ENCODE measurements at regions not wholly inside any gene's neighbourhood (a gene's known extent, or its start where the extent isn't known, plus 50 kb on each side); places are given as distances from the start of the nearest gene placed in this dataset.

GRCh38 chr17:79414063-79414792, 196.6 kb downstream of the RBFOX3 start:
- WGBS, 2 experiments (ENCODE audit: insufficient coverage in 2 of 2) = 78% methylated on average over 17 to 19 of the region's 21 CpGs
- Histone ChIP-seq H3K4me1 (ENCODE audit: control insufficient read depth, insufficient read depth, low read length, poor library complexity, severe bottlenecking) (no peaks in the 10 kb centered on the region), H3K27ac (ENCODE audit: low read depth, low read length, severe bottlenecking) (no peak overlapping the region)

GRCh38 chr17:79413611-79414010, 197.2 kb downstream of the RBFOX3 start:
- Histone ChIP-seq H3K9me3 (ENCODE audit: control insufficient read depth, low read length) (no peaks in the 10 kb centered on the region), H3K36me3 (ENCODE audit: control insufficient read depth, insufficient read depth, low read length) (no peaks in the 10 kb centered on the region), H3K4me1 (ENCODE audit: control insufficient read depth, insufficient read depth, low read length, poor library complexity, severe bottlenecking) (no peaks in the 10 kb centered on the region), H3K27ac (ENCODE audit: low read depth, low read length, severe bottlenecking) (no peak overlapping the region), H3K4me3 (ENCODE audit: extremely low read depth, insufficient read depth, low read length, poor library complexity, severe bottlenecking) (no peak overlapping the region)
- 87 to 92% methylated on average over 7 to 9 of the region's 11 CpGs for WGBS, 2 experiments (ENCODE audit: insufficient coverage in 2 of 2)

More at GRCh38 chr17:79414063-79414792, 196.6 kb downstream of the RBFOX3 start:
- Histone ChIP-seq H3K9me3 (ENCODE audit: control insufficient read depth, low read length) (no peaks in the 10 kb centered on the region), H3K36me3 (ENCODE audit: control insufficient read depth, insufficient read depth, low read length) (no peaks in the 10 kb centered on the region), H3K4me3 (ENCODE audit: extremely low read depth, insufficient read depth, low read length, poor library complexity, severe bottlenecking) (no peak overlapping the region)

- H3K4me3 ChIP-seq (ENCODE audit: extremely low read depth, insufficient read depth, low read length, poor library complexity, severe bottlenecking) = no peak overlapping the region
- H3K4me1 ChIP-seq (ENCODE audit: control insufficient read depth, insufficient read depth, low read length, poor library complexity, severe bottlenecking) = no peaks in the 10 kb centered on the region
- no peaks in the 10 kb centered on the region for H3K9me3 ChIP-seq (ENCODE audit: control insufficient read depth, low read length)
- H3K27ac ChIP-seq (ENCODE audit: low read depth, low read length, severe bottlenecking) = no peak overlapping the region
- H3K36me3 ChIP-seq (ENCODE audit: control insufficient read depth, insufficient read depth, low read length) = no peaks in the 10 kb centered on the region
- WGBS, 2 experiments (ENCODE audit: insufficient coverage in 2 of 2) = 65 to 87% methylated on average over 2 of the region's 3 CpGs
Measured at GRCh38 chr17:79412886-79413390, 197.9 kb downstream of the RBFOX3 start.

- Histone ChIP-seq H3K36me3 (ENCODE audit: control insufficient read depth, insufficient read depth, low read length) (no peaks in the 10 kb centered on the region), H3K9me3 (ENCODE audit: control insufficient read depth, low read length) (no peaks in the 10 kb centered on the region), H3K4me3 (ENCODE audit: extremely low read depth, insufficient read depth, low read length, poor library complexity, severe bottlenecking) (no peak overlapping the region), H3K4me1 (ENCODE audit: control insufficient read depth, insufficient read depth, low read length, poor library complexity, severe bottlenecking) (no peaks in the 10 kb centered on the region), H3K27ac (ENCODE audit: low read depth, low read length, severe bottlenecking) (no peak overlapping the region)
- WGBS, 2 experiments (ENCODE audit: insufficient coverage in 2 of 2) = 88 to 94% methylated on average over 3 of the region's 3 CpGs
Measured at GRCh38 chr17:79412110-79412509, 198.7 kb downstream of the RBFOX3 start.

- H3K9me3 ChIP-seq (ENCODE audit: control insufficient read depth, low read length) = no peaks in the 10 kb centered on the region
- H3K27ac ChIP-seq (ENCODE audit: low read depth, low read length, severe bottlenecking) = no peak overlapping the region
- H3K4me1 ChIP-seq (ENCODE audit: control insufficient read depth, insufficient read depth, low read length, poor library complexity, severe bottlenecking) = no peaks in the 10 kb centered on the region
- H3K36me3 ChIP-seq (ENCODE audit: control insufficient read depth, insufficient read depth, low read length) = no peaks in the 10 kb centered on the region
- WGBS, 2 experiments (ENCODE audit: insufficient coverage in 2 of 2) = 83 to 86% methylated on average over 8 of the region's 8 CpGs
- no peak overlapping the region for H3K4me3 ChIP-seq (ENCODE audit: extremely low read depth, insufficient read depth, low read length, poor library complexity, severe bottlenecking)
Measured at GRCh38 chr17:79411419-79411818, 199.4 kb downstream of the RBFOX3 start.

- H3K9me3 ChIP-seq (ENCODE audit: control insufficient read depth, low read length) = no peaks in the 10 kb centered on the region
- WGBS, 2 experiments (ENCODE audit: insufficient coverage in 2 of 2) = 81 to 87% methylated on average over 9 of the region's 9 CpGs
- no peaks in the 10 kb centered on the region for H3K4me1 ChIP-seq (ENCODE audit: control insufficient read depth, insufficient read depth, low read length, poor library complexity, severe bottlenecking)
- H3K4me3 ChIP-seq (ENCODE audit: extremely low read depth, insufficient read depth, low read length, poor library complexity, severe bottlenecking) = no peak overlapping the region
- no peaks in the 10 kb centered on the region for H3K36me3 ChIP-seq (ENCODE audit: control insufficient read depth, insufficient read depth, low read length)
- H3K27ac ChIP-seq (ENCODE audit: low read depth, low read length, severe bottlenecking) = no peak overlapping the region
Measured at GRCh38 chr17:79410681-79411080, 200.2 kb downstream of the RBFOX3 start.

DNA sequence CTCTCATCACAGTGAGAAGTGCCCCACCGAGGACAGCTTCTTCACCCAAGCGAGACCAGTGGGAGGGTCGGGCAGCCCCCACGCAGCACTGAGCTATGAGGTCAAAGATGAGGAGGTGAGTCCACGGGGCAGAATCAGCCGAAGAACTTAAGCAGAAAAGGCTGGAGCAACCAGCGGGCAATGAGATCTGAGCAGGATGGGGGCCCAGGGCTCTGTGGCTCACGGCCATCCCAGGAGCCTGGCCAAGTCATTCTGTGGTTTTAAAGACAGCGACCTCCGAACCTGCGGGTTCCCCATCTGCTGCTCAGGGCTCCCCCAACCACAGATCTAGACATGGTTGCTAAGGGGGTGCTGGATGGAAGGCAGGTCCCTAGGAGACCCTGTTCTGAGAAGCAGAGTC, 202.6 kb downstream of the RBFOX3 start:
- H3K9me3 ChIP-seq (ENCODE audit: control insufficient read depth, low read length) = no peaks in the 10 kb centered on the region
- H3K27ac ChIP-seq (ENCODE audit: low read depth, low read length, severe bottlenecking) = no peak overlapping the region
- no peaks in the 10 kb centered on the region for H3K4me1 ChIP-seq (ENCODE audit: control insufficient read depth, insufficient read depth, low read length, poor library complexity, severe bottlenecking)
- WGBS, 2 experiments (ENCODE audit: insufficient coverage in 2 of 2) = 83 to 84% methylated on average over 7 to 10 of the region's 11 CpGs
- H3K36me3 ChIP-seq (ENCODE audit: control insufficient read depth, insufficient read depth, low read length) = no peaks in the 10 kb centered on the region
- H3K4me3 ChIP-seq (ENCODE audit: extremely low read depth, insufficient read depth, low read length, poor library complexity, severe bottlenecking) = no peak overlapping the region

- H3K27ac ChIP-seq (ENCODE audit: low read depth, low read length, severe bottlenecking) = no peak overlapping the region
- H3K36me3 ChIP-seq (ENCODE audit: control insufficient read depth, insufficient read depth, low read length) = no peaks in the 10 kb centered on the region
- no peak overlapping the region for H3K4me3 ChIP-seq (ENCODE audit: extremely low read depth, insufficient read depth, low read length, poor library complexity, severe bottlenecking)
- no peaks in the 10 kb centered on the region for H3K9me3 ChIP-seq (ENCODE audit: control insufficient read depth, low read length)
- WGBS, 2 experiments (ENCODE audit: insufficient coverage in 2 of 2) = 65 to 78% methylated on average over 6 to 7 of the region's 8 CpGs
- H3K4me1 ChIP-seq (ENCODE audit: control insufficient read depth, insufficient read depth, low read length, poor library complexity, severe bottlenecking) = no peaks in the 10 kb centered on the region
Measured at GRCh38 chr17:79407385-79407784, 203.5 kb downstream of the RBFOX3 start.

GRCh38 chr17:79406316-79406715, 204.5 kb downstream of the RBFOX3 start:
- no peaks in the 10 kb centered on the region for H3K4me1 ChIP-seq (ENCODE audit: control insufficient read depth, insufficient read depth, low read length, poor library complexity, severe bottlenecking)
- WGBS, 2 experiments (ENCODE audit: insufficient coverage in 2 of 2) = 78 to 79% methylated on average over 10 to 13 of the region's 16 CpGs
- no peaks in the 10 kb centered on the region for H3K36me3 ChIP-seq (ENCODE audit: control insufficient read depth, insufficient read depth, low read length)
- H3K9me3 ChIP-seq (ENCODE audit: control insufficient read depth, low read length) = no peaks in the 10 kb centered on the region
- H3K27ac ChIP-seq (ENCODE audit: low read depth, low read length, severe bottlenecking) = no peak overlapping the region
- H3K4me3 ChIP-seq (ENCODE audit: extremely low read depth, insufficient read depth, low read length, poor library complexity, severe bottlenecking) = no peak overlapping the region

- H3K36me3 ChIP-seq (ENCODE audit: control insufficient read depth, insufficient read depth, low read length) = no peaks in the 10 kb centered on the region
- WGBS, 2 experiments (ENCODE audit: insufficient coverage in 2 of 2) = 89 to 92% methylated on average over 1 of the region's 1 CpG
- no peak overlapping the region for H3K27ac ChIP-seq (ENCODE audit: low read depth, low read length, severe bottlenecking)
- H3K4me3 ChIP-seq (ENCODE audit: extremely low read depth, insufficient read depth, low read length, poor library complexity, severe bottlenecking) = no peak overlapping the region
- no peaks in the 10 kb centered on the region for H3K9me3 ChIP-seq (ENCODE audit: control insufficient read depth, low read length)
- H3K4me1 ChIP-seq (ENCODE audit: control insufficient read depth, insufficient read depth, low read length, poor library complexity, severe bottlenecking) = no peaks in the 10 kb centered on the region
Measured at GRCh38 chr17:79405823-79406222, 205.0 kb downstream of the RBFOX3 start.

DNA sequence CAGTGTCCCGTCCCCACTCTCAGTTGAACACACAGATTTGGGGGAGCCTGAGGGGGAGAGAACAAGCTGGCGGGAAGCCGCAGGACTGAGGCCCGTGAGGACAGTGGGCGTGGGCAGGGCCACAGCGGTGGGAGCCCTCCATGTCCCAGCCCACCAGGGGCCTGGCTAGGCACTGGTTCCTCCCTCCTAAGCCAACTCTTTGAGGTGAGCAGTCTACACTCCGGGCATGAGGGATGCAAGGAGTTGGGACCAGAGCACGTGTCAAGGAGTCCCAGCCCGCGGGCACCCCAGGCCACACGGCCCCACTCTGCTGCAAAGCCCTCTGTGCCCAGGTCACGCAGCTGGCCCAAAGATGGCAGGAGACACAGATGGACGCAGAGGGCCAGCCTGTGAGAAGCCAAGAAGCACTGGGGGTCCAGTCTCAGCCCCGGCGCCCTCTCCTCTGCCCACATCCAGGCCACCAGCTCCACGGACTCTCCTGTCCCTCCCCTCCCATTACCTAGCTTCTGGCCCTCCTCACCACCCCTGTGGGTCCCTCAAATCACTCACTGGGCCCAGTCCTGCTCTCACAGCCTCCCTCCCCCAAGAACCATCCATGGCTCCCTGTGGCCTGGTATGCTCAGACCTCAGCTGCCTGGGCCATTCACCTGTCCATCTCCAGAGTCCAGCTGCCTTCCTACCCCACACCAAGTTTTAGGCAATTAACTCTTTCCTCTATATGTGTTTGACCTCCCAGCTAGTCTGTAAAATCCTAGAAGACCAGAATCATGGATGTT, 206.5 kb downstream of the RBFOX3 start:
- Histone ChIP-seq H3K4me1 (ENCODE audit: control insufficient read depth, insufficient read depth, low read length, poor library complexity, severe bottlenecking) (no peaks in the 10 kb centered on the region), H3K4me3 (ENCODE audit: extremely low read depth, insufficient read depth, low read length, poor library complexity, severe bottlenecking) (no peak overlapping the region), H3K36me3 (ENCODE audit: control insufficient read depth, insufficient read depth, low read length) (no peaks in the 10 kb centered on the region), H3K9me3 (ENCODE audit: control insufficient read depth, low read length) (no peaks in the 10 kb centered on the region), H3K27ac (ENCODE audit: low read depth, low read length, severe bottlenecking) (no peak overlapping the region)
- 92% methylated on average over 14 to 16 of the region's 16 CpGs for WGBS, 2 experiments (ENCODE audit: insufficient coverage in 2 of 2)

All from mesodermal cell (in vitro differentiated cells).